ENCODE measurements at regions not wholly inside any gene's neighbourhood (a gene's known extent, or its start where the extent isn't known, plus 50 kb on each side); places are given as distances from the start of the nearest gene placed in this dataset.
"Not testable (repeated sequence)": the region's sequence is repeated elsewhere in the genome, so short reads cannot be mapped to it uniquely, and the experiment has no call there.

DNA sequence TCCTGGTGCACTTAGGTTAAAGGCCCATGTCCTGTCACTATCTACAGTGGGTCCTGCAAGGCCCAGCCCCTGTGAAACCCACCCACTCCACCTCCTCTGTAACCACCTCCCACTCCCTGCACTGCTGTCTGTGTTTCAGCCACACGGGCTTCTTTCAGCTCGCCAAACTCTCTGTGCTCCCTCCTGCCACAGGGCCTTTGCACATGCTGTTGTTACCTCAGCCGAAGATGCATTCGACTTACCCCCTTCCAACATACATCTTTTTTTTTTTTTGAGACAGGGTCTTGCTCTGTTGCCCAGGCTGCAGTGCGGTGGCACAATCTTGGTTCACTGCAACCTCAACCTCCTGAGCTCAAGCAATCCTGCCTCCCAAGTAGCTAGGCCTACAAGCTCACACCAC lies 76.5 kb upstream of the RPL38 start:
- Histone ChIP-seq H3K36me3 (ENCODE audit: insufficient read depth, low read length) (no peaks in the 10 kb centered on the region), H3F3A (ENCODE audit: insufficient read depth, low read length, poor library complexity, severe bottlenecking) (no peaks in the 10 kb centered on the region), H3K79me2 (replicated peaks; ENCODE audit: insufficient read depth, low read length) (no peaks in the 10 kb centered on the region), H3K4me3 (ENCODE audit: low read length) (no peak overlapping the region), H3K4me2 (ENCODE audit: low read length) (no peak overlapping the region), H3K27ac (ENCODE audit: low read length) (no peak overlapping the region), H3K27me3 (ENCODE audit: insufficient read depth, low read depth, low read length) (no peaks in the 10 kb centered on the region), H3K9ac (ENCODE audit: low read length) (no peak overlapping the region), H4K20me1 (ENCODE audit: insufficient read depth) (no peaks in the 10 kb centered on the region), H3K9me2 (ENCODE audit: insufficient read depth, low read length) (no peaks in the 10 kb centered on the region), H2AFZ (ENCODE audit: low read depth, low read length) (no peak overlapping the region), H3K9me3 (ENCODE audit: low read length) (no peaks in the 10 kb centered on the region)
- TF ChIP-seq, protein P1, sequence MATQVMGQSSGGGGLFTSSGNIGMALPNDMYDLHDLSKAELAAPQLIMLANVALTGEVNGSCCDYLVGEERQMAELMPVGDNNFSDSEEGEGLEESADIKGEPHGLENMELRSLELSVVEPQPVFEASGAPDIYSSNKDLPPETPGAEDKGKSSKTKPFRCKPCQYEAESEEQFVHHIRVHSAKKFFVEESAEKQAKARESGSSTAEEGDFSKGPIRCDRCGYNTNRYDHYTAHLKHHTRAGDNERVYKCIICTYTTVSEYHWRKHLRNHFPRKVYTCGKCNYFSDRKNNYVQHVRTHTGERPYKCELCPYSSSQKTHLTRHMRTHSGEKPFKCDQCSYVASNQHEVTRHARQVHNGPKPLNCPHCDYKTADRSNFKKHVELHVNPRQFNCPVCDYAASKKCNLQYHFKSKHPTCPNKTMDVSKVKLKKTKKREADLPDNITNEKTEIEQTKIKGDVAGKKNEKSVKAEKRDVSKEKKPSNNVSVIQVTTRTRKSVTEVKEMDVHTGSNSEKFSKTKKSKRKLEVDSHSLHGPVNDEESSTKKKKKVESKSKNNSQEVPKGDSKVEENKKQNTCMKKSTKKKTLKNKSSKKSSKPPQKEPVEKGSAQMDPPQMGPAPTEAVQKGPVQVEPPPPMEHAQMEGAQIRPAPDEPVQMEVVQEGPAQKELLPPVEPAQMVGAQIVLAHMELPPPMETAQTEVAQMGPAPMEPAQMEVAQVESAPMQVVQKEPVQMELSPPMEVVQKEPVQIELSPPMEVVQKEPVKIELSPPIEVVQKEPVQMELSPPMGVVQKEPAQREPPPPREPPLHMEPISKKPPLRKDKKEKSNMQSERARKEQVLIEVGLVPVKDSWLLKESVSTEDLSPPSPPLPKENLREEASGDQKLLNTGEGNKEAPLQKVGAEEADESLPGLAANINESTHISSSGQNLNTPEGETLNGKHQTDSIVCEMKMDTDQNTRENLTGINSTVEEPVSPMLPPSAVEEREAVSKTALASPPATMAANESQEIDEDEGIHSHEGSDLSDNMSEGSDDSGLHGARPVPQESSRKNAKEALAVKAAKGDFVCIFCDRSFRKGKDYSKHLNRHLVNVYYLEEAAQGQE (IDR thresholded peaks at IDR 0.05; ENCODE audit: borderline replicate concordance), result no peak
- no peak for TF ChIP-seq TAF1 (IDR thresholded peaks at IDR 0.05; ENCODE audit: low read depth)
- TF ChIP-seq SMC3 (conservative IDR thresholded peaks at IDR 0.05; ENCODE audit: poor library complexity), result no peak
- TF ChIP-seq EZH2 (IDR thresholded peaks at IDR 0.05; ENCODE audit: borderline replicate concordance, insufficient read depth, low read length, poor library complexity, severe bottlenecking), result no peak
- TF ChIP-seq MXI1 (conservative IDR thresholded peaks at IDR 0.05; ENCODE audit: poor library complexity, severe bottlenecking), result no peak
- no peak for TF ChIP-seq POLR2AphosphoS5 (IDR thresholded peaks at IDR 0.05)
- TF ChIP-seq RAD21 (conservative IDR thresholded peaks at IDR 0.05), result no peak
- TF ChIP-seq, protein P2, sequence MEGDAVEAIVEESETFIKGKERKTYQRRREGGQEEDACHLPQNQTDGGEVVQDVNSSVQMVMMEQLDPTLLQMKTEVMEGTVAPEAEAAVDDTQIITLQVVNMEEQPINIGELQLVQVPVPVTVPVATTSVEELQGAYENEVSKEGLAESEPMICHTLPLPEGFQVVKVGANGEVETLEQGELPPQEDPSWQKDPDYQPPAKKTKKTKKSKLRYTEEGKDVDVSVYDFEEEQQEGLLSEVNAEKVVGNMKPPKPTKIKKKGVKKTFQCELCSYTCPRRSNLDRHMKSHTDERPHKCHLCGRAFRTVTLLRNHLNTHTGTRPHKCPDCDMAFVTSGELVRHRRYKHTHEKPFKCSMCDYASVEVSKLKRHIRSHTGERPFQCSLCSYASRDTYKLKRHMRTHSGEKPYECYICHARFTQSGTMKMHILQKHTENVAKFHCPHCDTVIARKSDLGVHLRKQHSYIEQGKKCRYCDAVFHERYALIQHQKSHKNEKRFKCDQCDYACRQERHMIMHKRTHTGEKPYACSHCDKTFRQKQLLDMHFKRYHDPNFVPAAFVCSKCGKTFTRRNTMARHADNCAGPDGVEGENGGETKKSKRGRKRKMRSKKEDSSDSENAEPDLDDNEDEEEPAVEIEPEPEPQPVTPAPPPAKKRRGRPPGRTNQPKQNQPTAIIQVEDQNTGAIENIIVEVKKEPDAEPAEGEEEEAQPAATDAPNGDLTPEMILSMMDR (IDR thresholded peaks at IDR 0.05; ENCODE audit: poor library complexity, severe bottlenecking), result no peak
- no peak for TF ChIP-seq EP300 (conservative IDR thresholded peaks at IDR 0.05; ENCODE audit: poor library complexity, severe bottlenecking)

GRCh38 chr17:74128456-74129211 lies 74.8 kb upstream of the RPL38 start:
- H3K9me3 ChIP-seq (ENCODE audit: low read length), result no peaks in the 10 kb centered on the region
- no peak overlapping the region for H3K27ac ChIP-seq (ENCODE audit: low read length)
- no peaks in the 10 kb centered on the region for H3K9me2 ChIP-seq (ENCODE audit: insufficient read depth, low read length)
- no peak for TF ChIP-seq TAF1 (IDR thresholded peaks at IDR 0.05; ENCODE audit: low read depth)
- no peak for TF ChIP-seq RAD21 (conservative IDR thresholded peaks at IDR 0.05)
- TF ChIP-seq, protein P2 (IDR thresholded peaks at IDR 0.05; ENCODE audit: poor library complexity, severe bottlenecking), result no peak
- no peak for TF ChIP-seq EP300 (conservative IDR thresholded peaks at IDR 0.05; ENCODE audit: poor library complexity, severe bottlenecking)
- TF ChIP-seq EZH2 (IDR thresholded peaks at IDR 0.05; ENCODE audit: borderline replicate concordance, insufficient read depth, low read length, poor library complexity, severe bottlenecking), result no peak
- TF ChIP-seq MXI1 (conservative IDR thresholded peaks at IDR 0.05; ENCODE audit: poor library complexity, severe bottlenecking), result no peak
- no peak for TF ChIP-seq POLR2AphosphoS5 (IDR thresholded peaks at IDR 0.05)
- TF ChIP-seq, protein P1 (IDR thresholded peaks at IDR 0.05; ENCODE audit: borderline replicate concordance), result no peak
- no peak for TF ChIP-seq SMC3 (conservative IDR thresholded peaks at IDR 0.05; ENCODE audit: poor library complexity)
- H4K20me1 ChIP-seq (ENCODE audit: insufficient read depth), result no peaks in the 10 kb centered on the region
- no peaks in the 10 kb centered on the region for H3K27me3 ChIP-seq (ENCODE audit: insufficient read depth, low read depth, low read length)
- no peak overlapping the region for H3K4me2 ChIP-seq (ENCODE audit: low read length)
- H3K4me3 ChIP-seq (ENCODE audit: low read length), result no peak overlapping the region
- H3K79me2 ChIP-seq (replicated peaks; ENCODE audit: insufficient read depth, low read length), result no peaks in the 10 kb centered on the region
- H3F3A ChIP-seq (ENCODE audit: insufficient read depth, low read length, poor library complexity, severe bottlenecking), result no peaks in the 10 kb centered on the region
- H3K36me3 ChIP-seq (ENCODE audit: insufficient read depth, low read length), result no peaks in the 10 kb centered on the region
- no peak overlapping the region for H3K9ac ChIP-seq (ENCODE audit: low read length)
- H2AFZ ChIP-seq (ENCODE audit: low read depth, low read length), result no peak overlapping the region

DNA sequence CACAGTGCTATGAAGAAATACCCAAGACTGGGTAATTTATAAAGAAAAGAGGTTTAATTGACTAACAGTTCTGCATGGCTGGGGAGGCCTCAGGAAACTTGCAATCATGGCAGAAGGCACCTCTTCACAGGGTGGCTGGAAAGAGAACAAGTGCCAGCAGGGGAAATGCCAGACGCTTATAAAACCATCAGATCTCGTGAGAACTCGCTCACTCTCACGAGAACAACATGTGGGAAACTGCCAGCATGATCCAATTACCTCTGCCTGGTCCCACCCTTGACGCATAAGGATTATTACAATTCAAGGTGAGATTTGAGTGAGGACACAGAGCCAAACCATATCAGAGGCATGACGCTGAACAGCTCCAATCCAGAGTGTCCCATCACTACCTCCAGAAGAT lies 73.7 kb upstream of the RPL38 start:
- not testable (repeated sequence) for H3K4me3 ChIP-seq (ENCODE audit: low read length); H3K9ac ChIP-seq (ENCODE audit: low read length); H3K79me2 ChIP-seq (replicated peaks; ENCODE audit: insufficient read depth, low read length); H3K36me3 ChIP-seq (ENCODE audit: insufficient read depth, low read length); H4K20me1 ChIP-seq (ENCODE audit: insufficient read depth); H3K27ac ChIP-seq (ENCODE audit: low read length); H3K9me3 ChIP-seq (ENCODE audit: low read length); H2AFZ ChIP-seq (ENCODE audit: low read depth, low read length); H3K4me2 ChIP-seq (ENCODE audit: low read length); H3K9me2 ChIP-seq (ENCODE audit: insufficient read depth, low read length); H3F3A ChIP-seq (ENCODE audit: insufficient read depth, low read length, poor library complexity, severe bottlenecking); H3K27me3 ChIP-seq (ENCODE audit: insufficient read depth, low read depth, low read length)

All from neural cell (in vitro differentiated cells).